ENCODE measurements at regions not wholly inside any gene's neighbourhood (a gene's known extent, or its start where the extent isn't known, plus 50 kb on each side); places are given as distances from the start of the nearest gene placed in this dataset.
"Not testable (repeated sequence)": the region's sequence is repeated elsewhere in the genome, so short reads cannot be mapped to it uniquely, and the experiment has no call there.

GRCh38 chr5:82872321-82873288, 204.6 kb downstream of the TMEM167A start:
- not testable (repeated sequence) for TF ChIP-seq CTCF (IDR thresholded peaks at IDR 0.05); POLR2A (IDR thresholded peaks at IDR 0.05; ENCODE audit: low read depth); POLR2AphosphoS5 (IDR thresholded peaks at IDR 0.05); EP300 (IDR thresholded peaks at IDR 0.05)
